ENCODE measurements at regions not wholly inside any gene's neighbourhood (a gene's known extent, or its start where the extent isn't known, plus 50 kb on each side); places are given as distances from the start of the nearest gene placed in this dataset.

DNA sequence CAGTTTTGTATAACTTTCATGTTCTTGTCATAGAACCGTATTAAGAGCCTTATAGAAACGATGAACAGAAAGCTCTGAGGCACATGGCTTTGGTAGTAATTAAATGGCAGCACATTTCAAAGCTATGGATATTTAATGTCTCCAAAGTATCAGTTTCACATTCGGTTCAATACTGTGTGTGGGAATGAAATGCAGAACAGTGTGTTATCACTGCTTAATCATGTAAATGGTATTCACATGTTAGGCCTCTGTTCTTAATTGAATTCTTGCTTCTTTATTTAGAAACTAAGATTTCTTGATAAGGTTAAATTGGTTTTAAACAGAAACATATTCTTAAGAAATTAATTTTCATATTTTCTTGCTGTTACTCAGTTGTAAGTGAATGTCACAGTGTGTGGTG is 701.0 kb upstream of the PITX2 start:
- Histone ChIP-seq H3K9me3 (ENCODE audit: low read length) (no peaks in the 10 kb centered on the region), H3K27me3 (ENCODE audit: insufficient read depth, low read depth, low read length) (no peaks in the 10 kb centered on the region), H3K79me2 (replicated peaks; ENCODE audit: insufficient read depth, low read length) (no peaks in the 10 kb centered on the region), H3K4me3 (ENCODE audit: low read length) (no peak overlapping the region), H3F3A (ENCODE audit: insufficient read depth, low read length, poor library complexity, severe bottlenecking) (no peaks in the 10 kb centered on the region), H4K20me1 (ENCODE audit: insufficient read depth) (no peaks in the 10 kb centered on the region), H3K4me2 (ENCODE audit: low read length) (no peak overlapping the region), H3K9ac (ENCODE audit: low read length) (no peak overlapping the region), H2AFZ (ENCODE audit: low read depth, low read length) (no peak overlapping the region), H3K9me2 (ENCODE audit: insufficient read depth, low read length) (no peaks in the 10 kb centered on the region), H3K36me3 (ENCODE audit: insufficient read depth, low read length) (no peaks in the 10 kb centered on the region), H3K27ac (ENCODE audit: low read length) (no peak overlapping the region)
- TF ChIP-seq TAF1 (IDR thresholded peaks at IDR 0.05; ENCODE audit: low read depth) (no peak), RAD21 (conservative IDR thresholded peaks at IDR 0.05) (no peak), MXI1 (conservative IDR thresholded peaks at IDR 0.05; ENCODE audit: poor library complexity, severe bottlenecking) (no peak), EZH2 (IDR thresholded peaks at IDR 0.05; ENCODE audit: borderline replicate concordance, insufficient read depth, low read length, poor library complexity, severe bottlenecking) (no peak)
- TF ChIP-seq, protein P1, sequence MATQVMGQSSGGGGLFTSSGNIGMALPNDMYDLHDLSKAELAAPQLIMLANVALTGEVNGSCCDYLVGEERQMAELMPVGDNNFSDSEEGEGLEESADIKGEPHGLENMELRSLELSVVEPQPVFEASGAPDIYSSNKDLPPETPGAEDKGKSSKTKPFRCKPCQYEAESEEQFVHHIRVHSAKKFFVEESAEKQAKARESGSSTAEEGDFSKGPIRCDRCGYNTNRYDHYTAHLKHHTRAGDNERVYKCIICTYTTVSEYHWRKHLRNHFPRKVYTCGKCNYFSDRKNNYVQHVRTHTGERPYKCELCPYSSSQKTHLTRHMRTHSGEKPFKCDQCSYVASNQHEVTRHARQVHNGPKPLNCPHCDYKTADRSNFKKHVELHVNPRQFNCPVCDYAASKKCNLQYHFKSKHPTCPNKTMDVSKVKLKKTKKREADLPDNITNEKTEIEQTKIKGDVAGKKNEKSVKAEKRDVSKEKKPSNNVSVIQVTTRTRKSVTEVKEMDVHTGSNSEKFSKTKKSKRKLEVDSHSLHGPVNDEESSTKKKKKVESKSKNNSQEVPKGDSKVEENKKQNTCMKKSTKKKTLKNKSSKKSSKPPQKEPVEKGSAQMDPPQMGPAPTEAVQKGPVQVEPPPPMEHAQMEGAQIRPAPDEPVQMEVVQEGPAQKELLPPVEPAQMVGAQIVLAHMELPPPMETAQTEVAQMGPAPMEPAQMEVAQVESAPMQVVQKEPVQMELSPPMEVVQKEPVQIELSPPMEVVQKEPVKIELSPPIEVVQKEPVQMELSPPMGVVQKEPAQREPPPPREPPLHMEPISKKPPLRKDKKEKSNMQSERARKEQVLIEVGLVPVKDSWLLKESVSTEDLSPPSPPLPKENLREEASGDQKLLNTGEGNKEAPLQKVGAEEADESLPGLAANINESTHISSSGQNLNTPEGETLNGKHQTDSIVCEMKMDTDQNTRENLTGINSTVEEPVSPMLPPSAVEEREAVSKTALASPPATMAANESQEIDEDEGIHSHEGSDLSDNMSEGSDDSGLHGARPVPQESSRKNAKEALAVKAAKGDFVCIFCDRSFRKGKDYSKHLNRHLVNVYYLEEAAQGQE (IDR thresholded peaks at IDR 0.05; ENCODE audit: borderline replicate concordance), result no peak
- TF ChIP-seq, protein P2, sequence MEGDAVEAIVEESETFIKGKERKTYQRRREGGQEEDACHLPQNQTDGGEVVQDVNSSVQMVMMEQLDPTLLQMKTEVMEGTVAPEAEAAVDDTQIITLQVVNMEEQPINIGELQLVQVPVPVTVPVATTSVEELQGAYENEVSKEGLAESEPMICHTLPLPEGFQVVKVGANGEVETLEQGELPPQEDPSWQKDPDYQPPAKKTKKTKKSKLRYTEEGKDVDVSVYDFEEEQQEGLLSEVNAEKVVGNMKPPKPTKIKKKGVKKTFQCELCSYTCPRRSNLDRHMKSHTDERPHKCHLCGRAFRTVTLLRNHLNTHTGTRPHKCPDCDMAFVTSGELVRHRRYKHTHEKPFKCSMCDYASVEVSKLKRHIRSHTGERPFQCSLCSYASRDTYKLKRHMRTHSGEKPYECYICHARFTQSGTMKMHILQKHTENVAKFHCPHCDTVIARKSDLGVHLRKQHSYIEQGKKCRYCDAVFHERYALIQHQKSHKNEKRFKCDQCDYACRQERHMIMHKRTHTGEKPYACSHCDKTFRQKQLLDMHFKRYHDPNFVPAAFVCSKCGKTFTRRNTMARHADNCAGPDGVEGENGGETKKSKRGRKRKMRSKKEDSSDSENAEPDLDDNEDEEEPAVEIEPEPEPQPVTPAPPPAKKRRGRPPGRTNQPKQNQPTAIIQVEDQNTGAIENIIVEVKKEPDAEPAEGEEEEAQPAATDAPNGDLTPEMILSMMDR (IDR thresholded peaks at IDR 0.05; ENCODE audit: poor library complexity, severe bottlenecking), result no peak

DNA sequence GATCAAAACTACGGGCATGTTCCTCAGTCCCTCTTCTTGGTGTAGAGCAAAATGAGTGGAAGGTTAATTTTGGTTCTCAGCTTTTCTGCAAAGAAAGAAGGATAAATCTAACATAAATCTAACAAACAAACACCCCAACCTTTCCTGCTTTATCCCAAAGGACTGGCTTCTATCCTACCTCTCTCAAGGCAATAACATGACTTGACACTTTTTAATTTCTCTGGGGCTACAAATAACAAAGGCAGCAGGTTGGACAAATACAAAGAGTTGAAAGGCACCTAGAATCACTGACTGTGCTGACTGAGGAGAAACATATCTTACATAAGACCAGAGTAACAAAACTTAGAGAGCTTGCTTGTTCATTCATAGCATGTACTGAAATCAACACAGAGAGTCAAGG is 703.6 kb upstream of the PITX2 start:
- Histone ChIP-seq H3F3A (ENCODE audit: insufficient read depth, low read length, poor library complexity, severe bottlenecking) (no peaks in the 10 kb centered on the region), H3K9ac (ENCODE audit: low read length) (no peak overlapping the region), H4K20me1 (ENCODE audit: insufficient read depth) (no peaks in the 10 kb centered on the region), H3K9me2 (ENCODE audit: insufficient read depth, low read length) (no peaks in the 10 kb centered on the region), H3K36me3 (ENCODE audit: insufficient read depth, low read length) (no peaks in the 10 kb centered on the region), H3K27ac (ENCODE audit: low read length) (no peak overlapping the region), H3K4me3 (ENCODE audit: low read length) (no peak overlapping the region), H3K4me2 (ENCODE audit: low read length) (no peak overlapping the region), H3K27me3 (ENCODE audit: insufficient read depth, low read depth, low read length) (no peaks in the 10 kb centered on the region), H2AFZ (ENCODE audit: low read depth, low read length) (no peak overlapping the region), H3K79me2 (replicated peaks; ENCODE audit: insufficient read depth, low read length) (no peaks in the 10 kb centered on the region), H3K9me3 (ENCODE audit: low read length) (no peaks in the 10 kb centered on the region)
- TF ChIP-seq TAF1 (IDR thresholded peaks at IDR 0.05; ENCODE audit: low read depth), result no peak
- TF ChIP-seq, protein P2 (IDR thresholded peaks at IDR 0.05; ENCODE audit: poor library complexity, severe bottlenecking), result no peak
- TF ChIP-seq RAD21 (conservative IDR thresholded peaks at IDR 0.05), result no peak
- TF ChIP-seq, protein P1 (IDR thresholded peaks at IDR 0.05; ENCODE audit: borderline replicate concordance), result no peak
- TF ChIP-seq MXI1 (conservative IDR thresholded peaks at IDR 0.05; ENCODE audit: poor library complexity, severe bottlenecking), result no peak
- no peak for TF ChIP-seq SMC3 (conservative IDR thresholded peaks at IDR 0.05; ENCODE audit: poor library complexity)
- no peak for TF ChIP-seq POLR2AphosphoS5 (IDR thresholded peaks at IDR 0.05)
- no peak for TF ChIP-seq EP300 (conservative IDR thresholded peaks at IDR 0.05; ENCODE audit: poor library complexity, severe bottlenecking)
- TF ChIP-seq EZH2 (IDR thresholded peaks at IDR 0.05; ENCODE audit: borderline replicate concordance, insufficient read depth, low read length, poor library complexity, severe bottlenecking), result no peak
